NCI-H2171 (cell line): ENCODE measurements at regions not wholly inside any gene's neighbourhood (a gene's known extent, or its start where the extent isn't known, plus 50 kb on each side); places are given as distances from the start of the nearest gene placed in this dataset.
"Not testable (repeated sequence)": the region's sequence is repeated elsewhere in the genome, so short reads cannot be mapped to it uniquely, and the experiment has no call there.

Experiments
- DNase-seq: peaks from one replicate; lab custom pipeline; 2025; lab: John Stamatoyannopoulos, UW

DNA sequence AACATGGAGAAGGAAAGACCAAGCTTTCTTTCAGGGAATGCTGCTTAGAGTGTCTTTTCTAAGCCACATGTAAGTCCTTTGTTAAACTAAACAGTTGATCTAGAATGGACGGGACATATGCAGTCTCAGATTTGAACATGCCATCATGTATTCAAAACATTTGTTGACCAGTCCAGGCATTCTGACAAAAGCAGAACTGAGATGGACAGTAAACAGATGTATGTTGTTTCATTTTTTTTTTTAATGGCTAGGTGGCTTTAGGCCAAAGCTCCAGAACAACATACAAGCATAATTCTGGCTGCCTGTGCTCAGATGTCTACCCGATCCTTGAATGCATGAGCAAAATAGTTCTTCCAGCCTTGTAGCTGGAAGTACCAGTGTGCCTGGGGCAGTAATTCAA lies 1211.4 kb upstream of the FAM98A start:
- no peak for DNase-seq

GRCh38 chr2:34808426-34808825 lies 1209.3 kb upstream of the FAM98A start:
- no peak for DNase-seq

- no peak for DNase-seq
Observed at GRCh38 chr2:34806891-34807290, 1207.8 kb upstream of the FAM98A start.

- no peak for DNase-seq
Observed at GRCh38 chr2:34806396-34806795, 1207.3 kb upstream of the FAM98A start.

DNA sequence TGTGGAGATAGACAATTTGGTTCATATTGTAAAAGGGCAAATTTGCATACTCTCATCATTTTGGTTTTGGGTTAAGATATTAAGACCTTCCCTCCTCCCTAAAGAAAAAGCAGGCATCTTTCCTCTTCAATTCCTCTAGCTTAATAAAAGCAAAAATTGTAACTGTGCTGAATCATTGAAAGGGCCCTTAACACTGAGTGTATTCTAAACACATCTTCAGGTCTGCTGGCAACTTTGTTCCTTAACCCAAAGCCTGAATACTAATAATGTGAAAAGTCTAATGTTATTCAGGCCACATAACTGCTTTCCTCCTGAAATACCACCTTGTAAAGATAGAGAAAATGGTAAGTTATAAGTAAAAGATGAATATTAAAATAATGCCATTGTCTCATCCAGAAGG lies 1200.5 kb upstream of the FAM98A start:
- DNase-seq = no peak

DNA sequence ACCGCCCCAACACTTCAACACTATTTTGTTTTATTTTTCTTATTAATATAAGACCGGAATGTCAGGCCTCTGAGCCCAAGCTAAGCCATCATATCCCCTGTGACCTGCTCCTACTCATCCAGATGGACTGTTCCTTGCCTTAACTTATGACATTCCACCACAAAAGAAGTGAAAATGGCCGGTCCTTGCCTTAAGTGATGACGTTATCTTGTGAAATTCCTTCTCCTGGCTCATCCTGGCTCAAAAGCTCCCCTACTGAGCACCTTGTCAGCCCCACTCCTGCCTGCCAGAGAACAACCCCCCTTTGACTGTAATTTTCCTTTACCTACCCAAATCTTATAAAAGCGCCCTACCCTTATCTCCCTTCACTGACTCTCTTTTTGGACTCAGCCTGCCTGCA lies 1196.5 kb upstream of the FAM98A start:
- DNase-seq = not testable (repeated sequence)

DNA sequence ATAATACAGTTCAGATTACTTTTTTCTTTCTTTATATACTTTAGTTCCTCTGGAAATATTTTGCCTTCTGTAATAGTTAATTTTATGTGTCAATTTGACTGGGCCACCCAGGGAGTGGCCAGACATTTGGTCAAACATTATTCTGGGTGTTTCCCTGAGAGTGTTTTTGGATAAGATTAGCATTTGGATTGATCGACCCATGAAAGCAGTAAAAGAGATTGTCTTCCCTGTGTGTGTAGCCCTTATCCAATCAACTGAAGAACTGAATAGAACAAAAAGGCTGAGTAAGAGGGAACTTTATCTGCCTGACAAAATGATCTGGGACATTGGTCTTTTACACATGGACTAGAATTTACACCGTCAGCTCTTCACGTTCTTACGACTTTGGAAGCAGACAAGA lies 1190.1 kb upstream of the FAM98A start:
- no peak for DNase-seq

- no peak for DNase-seq
Observed at GRCh38 chr2:34787341-34787740, 1188.2 kb upstream of the FAM98A start.

DNA sequence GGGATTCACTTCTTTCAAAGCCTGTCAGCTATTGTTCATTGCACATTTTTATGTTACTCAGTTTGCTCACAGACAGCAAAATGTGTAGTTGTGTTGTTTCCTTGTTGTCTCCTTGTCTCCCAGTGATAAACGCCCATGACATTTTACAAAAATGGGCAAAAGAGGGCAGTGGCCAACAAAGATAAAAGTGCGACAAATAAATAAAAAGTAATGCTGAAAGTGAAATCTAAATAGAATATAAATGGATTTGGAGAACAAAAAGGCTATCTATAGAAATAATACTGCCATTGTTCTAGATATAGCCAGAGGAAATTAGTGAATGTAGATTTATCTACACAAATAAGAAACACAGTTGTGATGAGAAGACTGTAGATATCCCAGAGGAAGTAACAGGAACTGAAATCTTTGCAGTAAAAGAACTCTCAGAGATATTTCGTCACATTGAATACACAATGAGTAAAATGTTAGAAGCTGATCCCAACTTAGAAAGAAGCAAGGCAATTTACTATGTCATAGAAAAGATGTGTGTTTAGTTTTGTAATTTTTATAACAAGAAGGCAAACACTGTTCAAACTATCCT lies 1186.2 kb upstream of the FAM98A start:
- no peak for DNase-seq

GRCh38 chr2:34784701-34785100 lies 1185.6 kb upstream of the FAM98A start:
- DNase-seq = no peak

- DNase-seq = not testable (repeated sequence)
Observed at GRCh38 chr2:34750742-34751141, 1151.6 kb upstream of the FAM98A start.

GRCh38 chr2:34747643-34748042 lies 1148.5 kb upstream of the FAM98A start:
- no peak for DNase-seq

DNA sequence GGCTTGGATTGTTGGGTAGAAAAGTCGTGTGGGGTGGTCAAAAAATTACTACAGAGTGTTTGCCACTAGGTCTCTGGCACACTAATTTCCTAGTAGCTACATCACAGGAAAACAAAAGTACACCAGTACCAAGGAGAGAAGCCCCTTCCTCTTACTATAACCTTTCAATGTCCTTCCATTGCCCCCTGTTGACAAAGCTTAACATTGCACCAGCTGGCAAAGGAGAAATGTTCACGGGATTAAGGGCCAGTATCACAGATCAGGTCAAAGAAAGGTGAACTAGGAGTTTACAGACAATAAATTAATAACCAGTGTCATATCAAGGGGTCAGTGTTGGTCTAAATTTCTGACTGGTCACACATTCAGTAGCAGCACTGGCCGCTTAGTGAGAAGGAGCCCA lies 1139.6 kb upstream of the FAM98A start:
- DNase-seq = no peak

GRCh38 chr2:34737146-34737545 lies 1138.0 kb upstream of the FAM98A start:
- no peak for DNase-seq

DNA sequence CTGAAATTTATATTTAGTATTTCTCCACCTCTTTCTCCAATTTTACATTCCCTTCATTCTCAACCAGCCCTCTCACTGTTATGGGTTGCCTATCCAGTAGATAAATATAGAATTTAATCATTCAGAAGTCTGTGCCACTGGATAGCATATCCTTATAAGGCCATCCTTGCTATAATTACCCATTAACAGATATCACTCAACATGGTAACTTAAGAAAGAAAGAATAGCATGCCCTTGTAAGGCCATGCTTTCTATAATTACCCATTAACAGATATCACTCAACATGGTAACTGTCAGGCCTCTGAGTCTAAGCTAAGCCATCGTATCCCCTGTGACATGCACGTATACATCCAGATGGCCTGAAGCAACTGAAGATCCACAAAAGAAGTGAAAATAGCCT lies 1137.4 kb upstream of the FAM98A start:
- no peak for DNase-seq

GRCh38 chr2:34734662-34735061 lies 1135.6 kb upstream of the FAM98A start:
- DNase-seq = no peak

DNA sequence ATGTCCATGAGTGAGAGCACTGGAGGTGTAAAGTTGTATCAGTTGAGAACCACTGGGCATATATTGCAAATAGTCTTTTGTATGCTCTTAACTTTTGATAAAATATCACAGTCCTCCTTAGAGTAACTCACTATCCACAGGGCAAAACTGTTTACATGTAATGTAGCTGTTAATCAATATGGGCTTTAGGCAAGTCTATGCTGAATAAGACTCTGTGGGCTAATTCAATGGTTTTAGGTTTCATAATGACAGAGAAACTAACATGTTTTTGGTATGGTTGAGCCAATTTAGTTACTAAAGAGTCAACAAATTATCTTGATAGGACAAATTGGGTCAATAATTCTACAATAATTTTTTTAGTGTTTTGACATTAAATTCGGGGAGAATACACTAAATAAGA lies 1134.9 kb upstream of the FAM98A start:
- DNase-seq = no peak

DNA sequence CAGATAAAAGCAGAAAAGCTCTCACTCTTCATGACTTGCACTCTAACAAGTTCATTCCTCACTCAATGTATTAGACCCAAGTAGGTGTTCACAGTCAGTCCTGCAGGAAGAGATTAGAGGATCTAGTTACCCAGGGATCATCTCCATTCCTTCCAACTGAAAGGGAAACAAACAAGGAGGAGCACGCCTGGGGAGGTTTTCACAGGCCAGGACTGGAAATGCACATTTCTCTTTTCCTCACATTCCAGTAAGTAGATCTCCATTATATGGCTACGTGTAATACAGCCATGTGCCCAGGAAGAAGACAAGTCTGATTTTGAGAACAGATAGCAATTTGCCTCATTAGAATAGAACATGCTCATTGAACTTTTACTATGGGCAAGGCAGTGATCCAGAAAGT lies 1132.2 kb upstream of the FAM98A start:
- no peak for DNase-seq

GRCh38 chr2:34729845-34730244 lies 1130.7 kb upstream of the FAM98A start:
- no peak for DNase-seq

DNA sequence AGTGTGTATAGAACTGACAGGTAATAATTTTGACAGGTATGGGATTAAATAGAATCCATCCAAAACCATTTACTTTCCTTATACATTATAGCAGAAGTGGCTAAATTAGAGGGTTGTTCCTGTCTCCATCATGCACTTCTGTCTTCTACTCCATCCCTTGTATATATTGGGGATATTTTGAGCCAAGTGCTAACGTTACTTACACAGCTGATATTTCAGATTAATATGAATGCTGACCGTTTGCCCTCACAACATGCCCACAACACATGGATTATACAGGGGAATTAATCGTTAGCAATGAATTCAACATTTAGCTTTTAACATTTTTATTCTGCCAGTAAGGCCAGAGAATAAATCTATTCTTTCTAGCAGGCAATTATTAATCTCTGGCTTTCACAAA lies 1125.0 kb upstream of the FAM98A start:
- DNase-seq = no peak

DNA sequence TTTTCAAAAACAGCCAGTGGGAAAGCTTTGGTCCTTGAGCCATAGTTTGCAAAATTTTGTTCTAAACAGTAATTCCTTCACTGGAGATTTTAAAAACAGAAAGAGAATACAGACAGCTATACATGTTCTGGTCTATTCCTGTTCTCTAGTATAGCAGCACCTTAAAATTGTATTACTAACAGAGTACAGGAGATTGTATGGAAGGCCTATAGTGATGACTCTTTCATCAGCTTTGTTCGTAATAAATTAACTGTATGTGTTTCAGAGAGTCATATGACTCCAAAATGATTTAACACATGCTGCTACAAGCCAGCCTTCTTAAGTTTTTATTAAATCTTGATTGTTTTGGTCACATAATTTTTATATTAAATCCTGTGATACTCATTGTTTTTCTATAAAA lies 1124.6 kb upstream of the FAM98A start:
- DNase-seq = no peak

DNA sequence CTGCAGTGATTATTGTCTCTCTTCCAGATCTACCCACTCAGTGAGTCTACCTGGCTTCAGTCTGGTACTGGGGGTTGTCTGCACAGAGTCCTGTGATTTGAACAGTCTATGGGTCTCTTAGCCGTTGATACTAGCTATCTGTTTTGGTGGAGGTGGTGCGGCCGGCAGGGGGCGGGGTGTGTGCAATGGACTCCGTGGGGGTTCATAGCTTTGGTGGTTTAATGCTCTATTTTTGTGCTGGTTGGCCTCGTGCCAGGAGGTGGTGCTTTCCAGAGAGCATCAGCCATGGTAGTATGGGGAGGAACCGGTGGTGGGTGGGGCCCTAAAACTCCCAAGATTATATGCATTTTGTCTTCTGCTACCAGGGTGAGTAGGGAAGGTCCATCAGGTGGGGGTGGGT lies 1120.1 kb upstream of the FAM98A start:
- no peak for DNase-seq

DNA sequence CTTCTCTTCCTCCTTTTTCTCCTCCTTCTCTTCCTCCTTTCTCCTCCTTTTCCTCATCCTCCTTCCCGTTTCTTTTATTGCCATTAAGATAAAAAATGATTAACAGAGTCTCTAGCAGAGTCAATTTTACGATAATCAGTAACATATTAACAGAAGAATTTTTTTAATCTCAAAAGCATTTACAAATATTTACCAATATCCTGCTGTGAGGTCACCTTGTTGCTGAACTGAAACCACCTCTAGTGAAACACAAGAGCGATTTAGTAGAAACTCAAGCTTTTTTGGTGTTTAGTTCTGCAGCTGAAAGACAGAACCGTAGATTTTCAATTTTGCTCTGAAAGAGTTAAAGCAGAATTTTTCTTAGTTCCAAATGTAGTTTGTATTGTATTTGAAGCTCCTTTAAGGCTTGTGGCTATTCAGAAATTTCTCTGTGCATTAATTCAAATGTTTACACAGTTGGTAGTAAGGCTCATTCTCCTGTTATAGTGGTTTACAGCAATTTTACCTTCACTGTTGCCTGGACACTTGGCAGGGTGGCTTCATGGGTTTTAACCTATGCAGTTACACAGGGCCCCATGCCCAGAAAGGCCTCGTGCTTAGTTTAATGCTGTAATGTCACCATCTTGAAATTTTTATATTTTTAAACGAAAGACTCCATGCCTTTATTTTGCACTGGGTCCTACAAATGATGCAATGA lies 1106.6 kb upstream of the FAM98A start:
- no peak for DNase-seq

DNA sequence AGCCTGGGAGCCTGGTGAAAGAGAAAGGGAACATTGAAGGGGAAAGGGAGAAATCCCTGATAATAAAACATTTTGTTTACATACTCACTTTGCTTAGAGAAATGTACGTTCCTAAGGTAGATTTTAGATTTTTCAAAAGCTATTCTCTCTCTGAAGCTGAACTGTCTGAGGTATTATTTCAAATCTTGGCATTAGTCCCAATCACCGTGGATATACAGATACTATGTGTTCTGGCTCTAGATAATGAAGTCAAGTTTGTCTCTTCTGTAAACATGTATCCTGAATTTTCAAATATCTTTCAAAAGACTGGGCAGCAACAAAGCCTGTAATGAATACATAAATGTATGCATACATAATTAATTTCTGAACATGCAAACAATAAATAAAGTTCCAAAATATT lies 1104.2 kb upstream of the FAM98A start:
- no peak for DNase-seq
